C4-2B (cell line): ENCODE measurements at regions not wholly inside any gene's neighbourhood (a gene's known extent, or its start where the extent isn't known, plus 50 kb on each side); places are given as distances from the start of the nearest gene placed in this dataset.
"Not testable (repeated sequence)": the region's sequence is repeated elsewhere in the genome, so short reads cannot be mapped to it uniquely, and the experiment has no call there.

ENCODE experiments used
- H3K27ac ChIP-seq: fragments of 450-650 bp; 2 replicates; pipeline ENCODE4 v1.5.1; 2017
- CTCF ChIP-seq: fragments of 450-650 bp; conservative IDR thresholded peaks from 2 replicates; pipeline ENCODE4 v1.5.1; 2017; ENCODE audit warnings: mild to moderate bottlenecking
- ZFX ChIP-seq: fragments of 450-650 bp; IDR thresholded peaks from 2 replicates; pipeline ENCODE4 v1.6.1; 2017

- TF ChIP-seq CTCF (no peak), ZFX (no peak)
- H3K27ac ChIP-seq = no peak overlapping the region
Observed at GRCh38 chr13:21910546-21910945, 239.7 kb downstream of the FGF9 start.

- no peak for TF ChIP-seq CTCF
- no peak for TF ChIP-seq ZFX
- no peak overlapping the region for H3K27ac ChIP-seq
Observed at GRCh38 chr13:21911646-21912298, 240.9 kb downstream of the FGF9 start.

DNA sequence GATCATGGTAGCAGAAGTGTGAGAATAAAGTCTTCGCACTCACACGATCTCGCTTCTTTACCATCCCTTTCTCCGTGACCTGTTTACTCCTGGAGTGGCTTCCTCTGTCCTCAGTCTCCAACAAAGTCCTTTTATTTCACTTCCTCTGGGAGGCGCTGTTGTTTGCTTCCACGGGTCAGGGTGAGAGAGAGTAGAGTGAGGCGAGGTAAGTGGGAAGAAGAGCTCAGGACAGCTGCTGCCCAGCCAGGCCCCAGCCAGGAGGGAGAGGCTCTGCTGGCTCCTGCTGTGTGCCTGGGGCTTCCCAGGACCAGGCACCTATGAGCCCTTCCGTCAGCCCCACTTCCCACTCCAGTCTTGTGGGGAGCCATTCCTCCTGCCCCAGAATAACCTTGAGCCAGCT is 242.1 kb downstream of the FGF9 start:
- H3K27ac ChIP-seq = no peak overlapping the region
- TF ChIP-seq ZFX (no peak), CTCF (no peak; the same call in 1 of the 2 replicates)

GRCh38 chr13:21917086-21918015 is 246.5 kb downstream of the FGF9 start:
- TF ChIP-seq CTCF = no peak
- TF ChIP-seq ZFX = no peak

DNA sequence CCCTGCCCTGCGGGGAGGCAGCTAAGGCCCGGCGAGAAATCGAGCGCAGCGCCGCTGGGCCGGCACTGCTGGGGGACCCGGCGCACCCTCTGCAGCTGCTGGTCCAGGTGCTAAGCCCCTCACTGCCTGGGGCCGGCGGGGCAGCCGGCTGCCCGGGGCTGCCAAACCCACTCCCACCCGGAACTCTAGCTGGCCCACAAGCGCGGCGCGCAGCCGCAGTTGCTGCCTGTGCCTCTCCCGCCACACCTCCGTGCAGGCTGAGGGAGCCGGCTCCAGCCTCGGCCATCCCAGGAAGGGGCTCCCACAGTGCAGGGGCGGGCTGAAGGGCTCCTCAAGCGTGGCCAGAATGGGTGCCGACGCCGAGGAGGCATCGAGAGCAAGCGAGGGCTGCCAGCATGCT is 249.9 kb downstream of the FGF9 start:
- not testable (repeated sequence) for H3K27ac ChIP-seq

More at GRCh38 chr13:21917086-21918015, 246.5 kb downstream of the FGF9 start:
- H3K27ac ChIP-seq = no peak overlapping the region

DNA sequence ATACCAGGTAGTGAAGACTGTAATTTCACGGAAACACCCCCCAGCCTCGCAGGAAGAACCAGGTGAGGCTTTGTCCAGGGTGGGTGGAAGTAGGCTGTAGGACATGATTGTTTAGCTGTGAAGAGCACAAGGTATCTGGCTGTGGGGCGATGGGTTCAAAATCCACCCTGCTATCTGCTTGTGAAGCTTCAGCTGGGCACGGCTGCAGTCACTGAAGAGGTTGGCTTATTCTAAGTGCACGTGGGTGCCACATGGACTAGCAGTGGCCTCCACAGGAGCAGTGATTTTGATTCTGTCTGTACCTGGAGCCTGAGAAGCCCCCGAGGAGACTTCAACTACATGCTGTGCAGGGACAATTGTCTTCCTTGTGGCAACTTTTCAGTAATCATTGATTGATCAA is 254.1 kb downstream of the FGF9 start:
- TF ChIP-seq ZFX (no peak), CTCF (no peak)
- H3K27ac ChIP-seq = no peak overlapping the region

- TF ChIP-seq ZFX (no peak), CTCF (no peak)
- H3K27ac ChIP-seq = no peak overlapping the region
Observed at GRCh38 chr13:21925720-21926119, 254.8 kb downstream of the FGF9 start.
